Gastroesophageal sphincter (tissue), 4 donors: ENCODE measurements at regions not wholly inside any gene's neighbourhood (a gene's known extent, or its start where the extent isn't known, plus 50 kb on each side); places are given as distances from the start of the nearest gene placed in this dataset.

Experiments
- ATAC-seq: fragments of 150-250 bp; one replicate; pipeline ENCODE4 v1.9.1; 2016; ENCODE audit warnings: mild to moderate bottlenecking, moderate library complexity
- H3K27ac ChIP-seq, 4 donors: fragments of 200-600 bp; sonication (generic) in 3 of 4; 1 replicate in 3 of 4; 2 replicates in 1 of 4; pipeline ENCODE4 v1.5.1; 2016 to 2019
- H3K27me3 ChIP-seq: fragments of 200-600 bp; sonication (generic); one replicate; pipeline ENCODE4 v1.5.1; 2019
- H3K36me3 ChIP-seq, 2 donors: fragments of 200-600 bp; sonication (generic); one replicate each; pipeline ENCODE4 v1.5.1; 2019; ENCODE audit warnings: control low read depth in 1 of 2
- H3K4me1 ChIP-seq, 3 donors: fragments of 200-600 bp; sonication (generic); 1 replicate in 2 of 3; 2 replicates in 1 of 3; pipeline ENCODE4 v1.5.1; 2016 to 2019; ENCODE audit warnings: control low read depth in 2 of 3
- H3K4me3 ChIP-seq, 2 donors: fragments of 200-600 bp; sonication (generic); one replicate each; pipeline ENCODE4 v1.5.1; 2019; ENCODE audit warnings: mild to moderate bottlenecking in 1 of 2, moderate library complexity in 1 of 2
- H3K9me3 ChIP-seq, 3 donors: fragments of 200-600 bp; sonication (generic); one replicate each; pipeline ENCODE4 v1.5.1; 2017 to 2019; ENCODE audit warnings: control low read depth in 2 of 3
- EP300 ChIP-seq: sonication (generic); formaldehyde crosslinking; IDR thresholded peaks from one replicate; pipeline ENCODE4 v1.6.1; 2017; ENCODE audit warnings: antibody characterized with exemption, mild to moderate bottlenecking
- POLR2A ChIP-seq, 2 donors: fragments of 450-650 bp; IDR thresholded peaks; one replicate each; pipeline ENCODE4 v1.6.1; 2017; ENCODE audit warnings: antibody characterized with exemption in 2 of 2, mild to moderate bottlenecking in 2 of 2, moderate library complexity in 1 of 2
- POLR2AphosphoS5 ChIP-seq: sonication (generic); formaldehyde crosslinking; IDR thresholded peaks from one replicate; pipeline ENCODE4 v1.6.1; 2017; ENCODE audit warnings: antibody characterized with exemption
- WGBS, 2 donors: methylation state at CpG; one replicate each; pipeline ENCODE4 v1.1.5; 2018; ENCODE audit warnings: low coverage in 1 of 2; 5-methylcytosine and 5-hydroxymethylcytosine counted together
- TF ChIP-seq, protein P1 (sequence below), 4 experiments: fragments of 200-600 bp in 2 of 4; fragments of 450-650 bp in 2 of 4; sonication (generic) in 1 of 4; IDR thresholded peaks; one replicate each; pipeline ENCODE4 v1.5.1; 2017 to 2019; ENCODE audit warnings: antibody characterized with exemption in 4 of 4, mild to moderate bottlenecking in 2 of 4, moderate library complexity in 2 of 4

- Histone ChIP-seq H3K27me3 (no peaks in the 10 kb centered on the region), H3K36me3 (no peaks in the 10 kb centered on the region), H3K27ac (no peak overlapping the region), H3K4me3 (no peak overlapping the region), H3K4me1 (no peaks in the 10 kb centered on the region), H3K9me3 (peaks cover 0 to 12% (median 0%) of the 10 kb centered on the region in 3 donors)
- TF ChIP-seq EP300 (no peak), POLR2AphosphoS5 (no peak), POLR2A (IDR thresholded peaks at IDR 0.05) (no peak)
- TF ChIP-seq, protein P1, sequence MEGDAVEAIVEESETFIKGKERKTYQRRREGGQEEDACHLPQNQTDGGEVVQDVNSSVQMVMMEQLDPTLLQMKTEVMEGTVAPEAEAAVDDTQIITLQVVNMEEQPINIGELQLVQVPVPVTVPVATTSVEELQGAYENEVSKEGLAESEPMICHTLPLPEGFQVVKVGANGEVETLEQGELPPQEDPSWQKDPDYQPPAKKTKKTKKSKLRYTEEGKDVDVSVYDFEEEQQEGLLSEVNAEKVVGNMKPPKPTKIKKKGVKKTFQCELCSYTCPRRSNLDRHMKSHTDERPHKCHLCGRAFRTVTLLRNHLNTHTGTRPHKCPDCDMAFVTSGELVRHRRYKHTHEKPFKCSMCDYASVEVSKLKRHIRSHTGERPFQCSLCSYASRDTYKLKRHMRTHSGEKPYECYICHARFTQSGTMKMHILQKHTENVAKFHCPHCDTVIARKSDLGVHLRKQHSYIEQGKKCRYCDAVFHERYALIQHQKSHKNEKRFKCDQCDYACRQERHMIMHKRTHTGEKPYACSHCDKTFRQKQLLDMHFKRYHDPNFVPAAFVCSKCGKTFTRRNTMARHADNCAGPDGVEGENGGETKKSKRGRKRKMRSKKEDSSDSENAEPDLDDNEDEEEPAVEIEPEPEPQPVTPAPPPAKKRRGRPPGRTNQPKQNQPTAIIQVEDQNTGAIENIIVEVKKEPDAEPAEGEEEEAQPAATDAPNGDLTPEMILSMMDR (IDR thresholded peaks at IDR 0.05), result no peak
- 33 to 45% methylated on average over 1 of the region's 1 CpG for WGBS, 2 donors
- no peak for ATAC-seq
Observed at GRCh38 chr4:108320061-108320460, 151.3 kb upstream of the LEF1 start.

DNA sequence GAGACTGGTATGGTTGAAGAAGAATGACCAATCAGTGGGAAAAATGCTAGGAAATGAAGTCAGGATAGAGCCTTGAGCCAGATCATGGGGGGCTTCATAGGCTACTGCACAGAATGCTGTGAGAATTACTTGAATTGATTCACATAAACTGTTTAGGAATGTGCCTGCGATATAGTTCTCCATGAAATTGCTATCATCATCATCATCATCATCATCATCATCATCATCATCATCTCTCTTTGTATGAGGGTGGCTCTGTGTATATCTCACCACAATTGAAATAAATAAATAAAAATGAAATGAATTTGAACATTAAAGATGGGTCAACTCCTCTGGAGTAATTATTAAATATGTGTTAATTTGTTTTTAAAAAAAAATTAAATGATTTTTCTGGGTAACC lies 148.6 kb upstream of the LEF1 start:
- 75 to 88% methylated on average over 1 of the region's 1 CpG for WGBS, 2 donors
- no peaks in the 10 kb centered on the region for H3K4me1 ChIP-seq
- ATAC-seq, result no peak
- TF ChIP-seq POLR2AphosphoS5, result no peak
- no peak for TF ChIP-seq EP300
- TF ChIP-seq POLR2A (IDR thresholded peaks at IDR 0.05), result no peak
- TF ChIP-seq, protein P1 (IDR thresholded peaks at IDR 0.05), result no peak
- H3K4me3 ChIP-seq, result no peak overlapping the region
- H3K36me3 ChIP-seq, result no peaks in the 10 kb centered on the region
- no peaks in the 10 kb centered on the region for H3K27me3 ChIP-seq
- H3K9me3 ChIP-seq, result peaks cover 0 to 7% (median 0%) of the 10 kb centered on the region in 3 donors
- H3K27ac ChIP-seq, result no peak overlapping the region

DNA sequence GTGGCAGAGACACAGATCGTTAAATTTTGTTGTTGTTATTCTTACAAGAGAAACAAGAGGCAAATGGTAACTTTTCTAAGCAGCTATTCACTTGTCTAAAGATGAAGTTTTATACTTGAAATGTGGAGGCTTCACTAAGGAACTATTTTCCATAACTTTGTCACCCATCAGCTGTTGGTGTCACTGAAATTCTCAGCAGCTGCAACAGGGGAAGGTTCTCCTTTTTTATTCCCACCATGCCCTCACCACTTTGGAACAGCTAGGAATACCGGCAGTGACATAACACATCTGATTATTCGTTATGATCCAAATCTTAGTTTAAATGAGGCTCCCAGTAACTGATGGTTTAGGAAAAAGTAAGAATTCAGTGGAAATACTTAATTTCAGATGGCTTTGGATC lies 147.0 kb upstream of the LEF1 start:
- Histone ChIP-seq H3K4me3 (no peak overlapping the region), H3K9me3 (no peaks in the 10 kb centered on the region), H3K27me3 (no peaks in the 10 kb centered on the region), H3K36me3 (no peaks in the 10 kb centered on the region), H3K4me1 (no peaks in the 10 kb centered on the region), H3K27ac (no peak overlapping the region)
- TF ChIP-seq, protein P1 (IDR thresholded peaks at IDR 0.05), result no peak
- TF ChIP-seq EP300 (no peak), POLR2AphosphoS5 (no peak), POLR2A (IDR thresholded peaks at IDR 0.05) (no peak)
- WGBS, 2 donors, result 76 to 87% methylated on average over 3 of the region's 3 CpGs
- no peak for ATAC-seq

DNA sequence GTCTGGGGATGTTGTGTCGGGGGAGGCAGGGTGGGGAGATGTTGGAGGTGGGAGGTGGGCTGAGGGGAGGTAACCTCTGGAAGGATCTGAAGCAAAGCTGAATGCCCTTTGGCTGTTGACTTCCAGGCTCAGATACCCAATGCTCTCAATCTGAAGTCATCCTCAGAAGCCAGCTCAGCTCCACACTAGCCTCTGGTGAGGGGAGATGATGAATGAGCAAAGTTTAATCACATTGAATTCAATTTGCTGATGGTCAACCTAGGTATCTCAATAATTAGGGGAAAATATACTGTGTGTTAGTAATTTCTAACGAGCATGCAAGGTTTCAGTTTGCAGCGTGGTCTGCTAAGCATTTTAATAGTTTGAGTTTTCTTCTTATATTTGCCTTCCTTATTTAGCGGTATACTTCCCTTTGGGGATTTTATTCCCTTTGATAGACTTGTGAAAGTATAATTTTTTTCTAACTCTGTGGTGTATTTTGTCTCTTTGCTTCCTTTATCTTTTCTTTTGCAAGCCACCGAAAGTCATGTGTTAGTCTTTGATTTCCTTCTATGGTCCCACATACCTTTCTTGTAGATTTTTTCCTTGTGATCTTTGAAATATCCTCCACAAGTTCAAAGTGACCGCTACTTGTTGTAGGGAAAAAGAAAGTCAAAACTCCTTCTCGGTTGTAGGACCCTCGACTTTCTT lies 146.3 kb upstream of the LEF1 start:
- no peak for ATAC-seq
- no peak overlapping the region for H3K4me3 ChIP-seq
- 71 to 78% methylated on average over 7 of the region's 8 CpGs for WGBS, 2 donors
- H3K27me3 ChIP-seq, result no peaks in the 10 kb centered on the region
- H3K9me3 ChIP-seq, result no peaks in the 10 kb centered on the region
- TF ChIP-seq POLR2AphosphoS5 (no peak), EP300 (no peak), POLR2A (IDR thresholded peaks at IDR 0.05) (no peak)
- TF ChIP-seq, protein P1 (IDR thresholded peaks at IDR 0.05), result no peak
- no peak overlapping the region for H3K27ac ChIP-seq
- H3K36me3 ChIP-seq, result no peaks in the 10 kb centered on the region
- H3K4me1 ChIP-seq, result no peaks in the 10 kb centered on the region

DNA sequence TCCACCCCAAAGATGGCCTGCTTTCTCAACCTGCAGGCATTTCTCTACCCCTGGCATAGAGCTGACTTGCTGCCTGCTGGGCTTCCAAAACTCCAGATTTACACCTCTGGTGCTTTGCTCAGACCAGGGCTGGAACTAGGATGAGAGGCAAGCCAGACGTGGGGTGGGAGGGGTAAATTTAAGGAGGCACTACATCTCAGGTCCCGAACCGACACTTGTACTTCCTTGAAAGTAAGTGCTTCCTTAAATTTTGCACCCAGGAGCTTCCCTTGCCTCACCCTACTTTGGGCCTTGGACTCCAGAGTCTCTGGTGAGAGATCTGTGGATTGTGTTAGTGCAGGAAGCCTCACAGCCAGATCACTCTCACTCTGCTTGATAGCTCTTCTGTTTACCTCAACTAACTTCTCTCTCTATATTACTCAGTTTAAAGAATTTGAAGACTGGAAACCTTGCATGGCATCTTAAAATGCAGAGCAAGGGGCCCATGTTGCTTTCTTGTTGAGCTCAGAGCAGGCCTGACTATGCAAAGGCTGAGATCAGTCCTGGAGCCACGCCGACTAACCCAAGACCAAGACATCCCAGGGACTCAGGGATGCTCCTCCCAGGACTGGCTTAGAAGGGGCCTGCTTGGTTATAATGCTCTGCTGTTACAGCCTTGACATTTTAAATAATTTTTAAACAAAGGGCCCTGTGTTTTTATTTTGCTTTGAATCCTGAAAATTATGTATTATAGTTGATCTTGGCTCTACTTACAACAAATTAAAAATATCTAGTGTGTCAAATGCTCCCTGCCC lies 145.0 kb upstream of the LEF1 start:
- Histone ChIP-seq H3K36me3 (no peaks in the 10 kb centered on the region), H3K4me1 (no peaks in the 10 kb centered on the region), H3K9me3 (no peaks in the 10 kb centered on the region), H3K4me3 (no peak overlapping the region), H3K27ac (no peak overlapping the region), H3K27me3 (no peaks in the 10 kb centered on the region)
- ATAC-seq, result no peak
- WGBS, 2 donors, result 90 to 92% methylated on average over 2 of the region's 5 CpGs
- TF ChIP-seq POLR2A (IDR thresholded peaks at IDR 0.05), result no peak
- TF ChIP-seq EP300, result no peak
- TF ChIP-seq, protein P1 (IDR thresholded peaks at IDR 0.05), result no peak
- TF ChIP-seq POLR2AphosphoS5, result no peak
